BJ (cell line): ENCODE measurements at regions not wholly inside any gene's neighbourhood (a gene's known extent, or its start where the extent isn't known, plus 50 kb on each side); places are given as distances from the start of the nearest gene placed in this dataset.

Experiments used
- CTCF ChIA-PET: fragments of 350-600 bp; formaldehyde crosslinking; extraction: SDS; loops from one replicate; lab custom pipeline; 2021; ENCODE audit warnings: antibody characterized with exemption, inconsistent platforms; lab: Yijun Ruan, JAX
- POLR2A ChIA-PET: fragments of 300-600 bp; sonication (Branson Sonifier 250); formaldehyde crosslinking; extraction: SDS; loops from one replicate; lab custom pipeline; 2021; ENCODE audit warnings: antibody characterized with exemption; lab: Charles Lee
- DNase-seq: peaks from one replicate; pipeline ENCODE4 v3.0.0-alpha.2; 2011; ENCODE audit warnings: low read depth
- H3K27me3 ChIP-seq: 2 replicates; pipeline ENCODE4 v1.6.0; 2011; ENCODE audit warnings: low read length; ENCODE audit not compliant: control insufficient read depth, insufficient read depth
- H3K36me3 ChIP-seq: 2 replicates; pipeline ENCODE4 v1.5.1; 2011; ENCODE audit warnings: low read length; ENCODE audit not compliant: control insufficient read depth, insufficient read depth
- H3K4me3 ChIP-seq: 2 replicates; pipeline ENCODE4 v1.5.1; 2011; ENCODE audit warnings: low read depth, mild to moderate bottlenecking, control low read depth, low read length
- TF ChIP-seq, protein P1 (sequence below): IDR thresholded peaks from 2 replicates; pipeline ENCODE4 v1.5.1; 2011; ENCODE audit warnings: low read depth, mild to moderate bottlenecking, control low read depth, inconsistent platforms, low read length, moderate library complexity; ENCODE audit not compliant: insufficient read depth

DNA sequence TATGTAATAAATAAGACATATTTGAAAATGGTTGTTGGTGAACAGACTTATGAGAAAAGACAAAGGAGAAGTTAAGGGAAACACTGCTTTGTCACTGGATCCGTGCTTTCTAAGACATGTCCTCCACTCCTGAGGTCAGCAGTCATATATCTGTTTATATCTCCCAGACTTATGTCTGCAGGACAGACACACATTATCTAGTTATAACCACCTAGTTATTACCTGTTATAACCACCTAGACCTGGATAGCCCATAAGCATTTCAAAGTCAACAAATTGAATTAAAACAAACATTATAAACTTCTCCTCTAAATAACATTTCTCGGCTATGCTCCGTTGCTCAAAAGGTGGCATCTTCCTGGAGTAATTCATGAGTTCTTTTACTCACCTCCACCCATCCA lies 96.4 kb downstream of the SPRY2 start:
- CTCF ChIA-PET: interaction anchor here (1.3 kb wide), 1 partner anchor 121 kb away, joined by 3 read pairs; no protein-coding TSS in a partner anchor
- Histone ChIP-seq H3K36me3 (no peaks in the 10 kb centered on the region), H3K27me3 (no peaks in the 10 kb centered on the region), H3K4me3 (no peak overlapping the region)
- POLR2A ChIA-PET: no interaction called here
- no peak for DNase-seq
- TF ChIP-seq, protein P1, sequence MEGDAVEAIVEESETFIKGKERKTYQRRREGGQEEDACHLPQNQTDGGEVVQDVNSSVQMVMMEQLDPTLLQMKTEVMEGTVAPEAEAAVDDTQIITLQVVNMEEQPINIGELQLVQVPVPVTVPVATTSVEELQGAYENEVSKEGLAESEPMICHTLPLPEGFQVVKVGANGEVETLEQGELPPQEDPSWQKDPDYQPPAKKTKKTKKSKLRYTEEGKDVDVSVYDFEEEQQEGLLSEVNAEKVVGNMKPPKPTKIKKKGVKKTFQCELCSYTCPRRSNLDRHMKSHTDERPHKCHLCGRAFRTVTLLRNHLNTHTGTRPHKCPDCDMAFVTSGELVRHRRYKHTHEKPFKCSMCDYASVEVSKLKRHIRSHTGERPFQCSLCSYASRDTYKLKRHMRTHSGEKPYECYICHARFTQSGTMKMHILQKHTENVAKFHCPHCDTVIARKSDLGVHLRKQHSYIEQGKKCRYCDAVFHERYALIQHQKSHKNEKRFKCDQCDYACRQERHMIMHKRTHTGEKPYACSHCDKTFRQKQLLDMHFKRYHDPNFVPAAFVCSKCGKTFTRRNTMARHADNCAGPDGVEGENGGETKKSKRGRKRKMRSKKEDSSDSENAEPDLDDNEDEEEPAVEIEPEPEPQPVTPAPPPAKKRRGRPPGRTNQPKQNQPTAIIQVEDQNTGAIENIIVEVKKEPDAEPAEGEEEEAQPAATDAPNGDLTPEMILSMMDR: no peak

DNA sequence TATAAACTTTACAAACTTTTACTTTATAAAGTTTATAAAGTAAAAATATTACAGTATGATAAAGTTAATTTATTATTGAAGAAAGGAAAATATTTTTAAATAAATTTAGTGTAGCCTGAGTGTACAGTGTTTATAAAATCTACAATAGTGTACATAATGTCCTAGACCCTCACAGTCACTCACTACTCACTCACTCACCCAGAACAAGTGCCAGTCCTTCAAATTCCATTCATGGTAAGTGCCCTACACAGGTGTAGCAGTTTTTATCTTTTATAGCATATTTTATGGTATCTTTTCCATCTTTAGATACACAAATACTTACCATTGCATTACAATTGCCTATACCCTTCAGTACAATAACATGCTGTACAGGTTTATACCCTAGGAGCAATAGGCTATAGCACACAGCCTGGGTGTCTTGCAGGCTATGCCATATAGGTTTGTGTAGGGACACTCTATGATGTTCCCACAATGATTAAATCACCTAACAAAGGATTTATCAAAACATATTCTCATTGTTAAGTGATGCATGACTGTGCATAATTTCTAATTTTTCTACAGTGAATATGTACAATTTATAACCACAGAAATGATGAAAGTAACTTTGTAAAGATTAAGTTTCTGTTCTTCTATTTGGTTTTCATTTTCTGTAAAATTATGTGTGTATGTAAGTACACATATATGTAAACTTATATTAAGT lies 98.0 kb downstream of the SPRY2 start:
- ChIA-PET CTCF (no interaction called here), POLR2A (no interaction called here)
- H3K4me3 ChIP-seq: no peak overlapping the region
- DNase-seq: no peak
- H3K27me3 ChIP-seq: no peaks in the 10 kb centered on the region
- H3K36me3 ChIP-seq: no peaks in the 10 kb centered on the region
- TF ChIP-seq, protein P1: no peak

DNA sequence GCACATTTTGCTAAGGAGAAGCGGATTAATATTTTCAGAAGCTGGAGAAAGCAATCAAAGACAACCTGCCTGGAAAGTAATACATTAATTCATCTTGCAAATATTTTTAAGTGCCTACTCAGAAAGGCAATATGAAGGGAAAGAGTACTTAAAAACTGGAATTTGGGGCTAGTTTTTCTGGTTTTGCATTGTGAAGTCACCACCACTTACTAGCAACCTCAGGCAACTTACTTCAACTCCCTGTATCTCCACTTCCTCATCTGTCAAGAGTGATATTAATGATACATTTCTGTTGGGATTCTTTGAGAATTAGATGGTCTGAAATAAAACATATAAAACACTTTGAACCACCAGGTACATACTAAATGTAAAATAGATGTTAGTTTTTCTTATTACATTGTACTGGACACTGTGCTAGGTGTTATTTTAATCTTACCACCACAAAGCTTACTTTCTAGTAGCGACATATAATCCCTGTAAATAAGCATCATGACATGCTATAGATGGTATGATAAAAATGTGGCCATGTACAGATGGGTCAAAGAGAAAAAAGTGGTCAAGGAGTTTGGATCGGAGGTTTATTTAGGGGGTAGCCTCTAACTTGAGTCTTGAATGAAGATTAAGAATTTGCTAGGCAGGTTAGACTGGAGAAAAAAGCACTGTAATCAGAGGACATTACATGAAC lies 101.2 kb downstream of the SPRY2 start:
- DNase-seq: no peak
- CTCF ChIA-PET: interaction anchor here (0.9 kb wide), 1 partner anchor 11 kb away, joined by 3 read pairs; no protein-coding TSS in a partner anchor

DNA sequence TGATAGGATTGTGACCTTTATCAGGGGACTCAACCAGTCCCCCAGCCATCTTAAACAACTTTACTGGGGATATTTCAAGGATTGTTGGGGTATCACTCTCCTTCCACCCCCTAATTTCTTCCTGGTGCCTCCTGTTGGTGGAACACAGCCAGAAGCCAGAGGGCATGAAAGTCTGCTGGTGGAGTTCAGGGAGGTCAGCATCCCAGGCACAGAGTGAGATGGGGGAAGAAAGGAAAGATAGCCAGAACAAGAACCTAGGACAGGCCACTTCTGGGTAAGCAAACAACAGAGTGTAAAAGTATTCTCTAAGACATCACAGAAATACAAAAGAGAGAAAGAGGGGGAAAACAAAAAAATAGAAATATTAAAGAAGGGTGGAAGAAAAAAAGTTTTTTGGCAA lies 101.8 kb downstream of the SPRY2 start:
- POLR2A ChIA-PET: no interaction called here
- no peak for DNase-seq
- no peaks in the 10 kb centered on the region for H3K27me3 ChIP-seq
- TF ChIP-seq, protein P1: no peak
- H3K4me3 ChIP-seq: no peak overlapping the region
- no peaks in the 10 kb centered on the region for H3K36me3 ChIP-seq
- CTCF ChIA-PET: no interaction called here

More for the DNA sequence above, 101.2 kb downstream of the SPRY2 start:
- H3K36me3 ChIP-seq: no peaks in the 10 kb centered on the region
- no peak overlapping the region for H3K4me3 ChIP-seq
- TF ChIP-seq, protein P1: no peak
- no peaks in the 10 kb centered on the region for H3K27me3 ChIP-seq
- POLR2A ChIA-PET: no interaction called here

DNA sequence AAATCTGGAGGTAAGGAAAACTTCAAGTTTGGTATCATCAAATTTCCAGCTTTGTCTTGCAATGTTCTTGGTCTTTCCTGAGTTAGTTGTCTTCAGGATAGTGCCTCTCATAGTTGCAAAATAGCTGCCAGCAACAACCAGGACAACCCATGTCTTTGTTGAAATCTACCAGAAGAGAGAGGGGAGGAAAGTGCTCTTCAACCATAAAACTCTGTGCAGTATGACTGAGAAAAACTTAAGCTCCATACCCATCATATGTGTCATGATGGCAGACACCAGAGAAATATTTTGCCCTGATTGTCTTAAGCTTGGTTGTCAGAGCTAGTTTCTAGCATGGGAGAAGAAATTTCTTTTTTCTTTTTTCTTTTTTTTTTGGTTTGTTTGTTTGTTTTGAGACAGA lies 103.3 kb downstream of the SPRY2 start:
- no peak for DNase-seq
- CTCF ChIA-PET: interaction anchor here (1.1 kb wide), 1 partner anchor 12 kb away, joined by 5 read pairs; no protein-coding TSS in a partner anchor

More for the DNA sequence above, 103.3 kb downstream of the SPRY2 start:
- Histone ChIP-seq H3K27me3 (no peaks in the 10 kb centered on the region), H3K4me3 (no peak overlapping the region), H3K36me3 (no peaks in the 10 kb centered on the region)
- POLR2A ChIA-PET: interaction anchor here (0.6 to 0.7 kb wide), 2 partner anchors 100 to 776 kb away, joined by 3 to 18 read pairs; no protein-coding TSS in a partner anchor
- TF ChIP-seq, protein P1: no peak
